PC-3 (cell line): ENCODE measurements at regions not wholly inside any gene's neighbourhood (a gene's known extent, or its start where the extent isn't known, plus 50 kb on each side); places are given as distances from the start of the nearest gene placed in this dataset.

ENCODE experiments used
- ATAC-seq: fragments of 200-7000 bp; cut with Tn5 transposase; 2 replicates; pipeline ENCODE4 v1.9.1; 2020; ENCODE audit warnings: mild to moderate bottlenecking, moderate library complexity
- BruUV-seq: library from RNA; stranded (reverse); fragments of 400-500 nt; replicated peaks from 2 replicates; lab custom pipeline; 2021; lab: Mats Ljungman, UMichigan
- CTCF ChIA-PET: fragments of 300-600 bp; sonication (Branson Sonifier 250); formaldehyde crosslinking; loops from one replicate; lab custom pipeline; 2022; ENCODE audit warnings: antibody characterized with exemption; lab: Charles Lee
- POLR2A ChIA-PET: fragments of 300-600 bp; sonication (Branson Sonifier 250); formaldehyde crosslinking; loops from one replicate; lab custom pipeline; 2022; ENCODE audit warnings: antibody characterized with exemption; ENCODE audit not compliant: unreplicated experiment; lab: Charles Lee
- DNase-seq: peaks from one replicate; pipeline ENCODE4 v3.0.0-alpha.2; 2015
- H2AFZ ChIP-seq: fragments of 300-600 bp; sonication (generic); 2 replicates; pipeline ENCODE4 v1.6.0; 2016; ENCODE audit warnings: antibody characterized with exemption, low read length
- H3F3A ChIP-seq: fragments of 300-600 bp; sonication (generic); one replicate; pipeline ENCODE4 v1.6.0; 2017; ENCODE audit warnings: antibody characterized with exemption, low read length, control low read depth, mild to moderate bottlenecking; ENCODE audit not compliant: unreplicated experiment
- H3K27ac ChIP-seq: fragments of 300-600 bp; sonication (generic); 2 replicates; pipeline ENCODE4 v1.5.1; 2016; ENCODE audit warnings: mild to moderate bottlenecking, low read length
- H3K27me3 ChIP-seq: fragments of 300-600 bp; sonication (generic); 2 replicates; pipeline ENCODE4 v1.6.1; 2016; ENCODE audit warnings: low read length, mixed read lengths
- H3K36me3 ChIP-seq: fragments of 300-600 bp; sonication (generic); 2 replicates; pipeline ENCODE4 v1.6.1; 2016; ENCODE audit warnings: low read depth, mixed run types, low read length, mixed read lengths
- H3K4me1 ChIP-seq: fragments of 300-600 bp; sonication (generic); 2 replicates; pipeline ENCODE4 v1.5.1; 2016; ENCODE audit warnings: low read length; ENCODE audit not compliant: insufficient read depth
- H3K4me2 ChIP-seq: fragments of 300-600 bp; sonication (generic); 2 replicates; pipeline ENCODE4 v1.6.0; 2016; ENCODE audit warnings: low read length
- H3K4me3 ChIP-seq: fragments of 300-600 bp; sonication (generic); 2 replicates; pipeline ENCODE4 v1.5.1; 2016; ENCODE audit warnings: mild to moderate bottlenecking, low read length, mixed read lengths
- H3K79me2 ChIP-seq: fragments of 300-600 bp; sonication (generic); 2 replicates; pipeline ENCODE4 v1.6.1; 2017; ENCODE audit warnings: low read length, mixed read lengths
- H3K9ac ChIP-seq: fragments of 300-600 bp; sonication (generic); 2 replicates; pipeline ENCODE4 v1.6.0; 2016; ENCODE audit warnings: mild to moderate bottlenecking, low read length
- H3K9me2 ChIP-seq: fragments of 300-600 bp; sonication (generic); replicated peaks from 2 replicates; pipeline ENCODE4 v1.6.1; 2016; ENCODE audit warnings: mixed run types, low read length, mixed read lengths
- H3K9me3 ChIP-seq: fragments of 300-600 bp; sonication (generic); 2 replicates; pipeline ENCODE4 v1.6.1; 2016; ENCODE audit warnings: low read length, mixed read lengths
- H4K20me1 ChIP-seq: fragments of 300-600 bp; sonication (generic); 2 replicates; pipeline ENCODE4 v1.6.1; 2016; ENCODE audit warnings: low read length, mixed read lengths
- CTCF ChIP-seq: fragments of 300-600 bp; sonication (generic); conservative IDR thresholded peaks from 2 replicates; pipeline ENCODE4 v1.5.1; 2017; ENCODE audit warnings: antibody characterized with exemption, low read depth, mild to moderate bottlenecking, low read length
- EZH2 ChIP-seq: fragments of 300-600 bp; sonication (generic); IDR thresholded peaks from one replicate; pipeline ENCODE4 v1.6.1; 2017; ENCODE audit warnings: antibody characterized with exemption, mild to moderate bottlenecking, low read length; ENCODE audit not compliant: unreplicated experiment
- EZH2phosphoT487 ChIP-seq: fragments of 300-600 bp; sonication (generic); IDR thresholded peaks from 2 replicates; pipeline ENCODE4 v1.6.1; 2018; ENCODE audit warnings: mild to moderate bottlenecking, antibody characterized with exemption, low read length, borderline replicate concordance
- intact Hi-C: fragments of 100-400 bp; cut with micrococcal nuclease; formaldehyde crosslinking; loops from 2 replicates; pipeline ENCODE4 v1.9.0; 2023

- BruUV-seq = no TSS peak
- Histone ChIP-seq H3K36me3 (no peaks in the 10 kb centered on the region), H3K79me2 (no peaks in the 10 kb centered on the region), H3K4me2 (no peak overlapping the region), H3K27me3 (no peaks in the 10 kb centered on the region), H4K20me1 (no peaks in the 10 kb centered on the region), H2AFZ (no peak overlapping the region), H3K27ac (no peak overlapping the region), H3K9ac (no peak overlapping the region), H3F3A (no peaks in the 10 kb centered on the region), H3K4me1 (no peaks in the 10 kb centered on the region), H3K9me3 (no peaks in the 10 kb centered on the region), H3K9me2 (no peaks in the 10 kb centered on the region), H3K4me3 (no peak overlapping the region)
- ATAC-seq (no peak), DNase-seq (no peak)
- intact Hi-C loops = loop anchor here (10.0 kb wide), 1 partner anchor 247 kb away; no protein-coding TSS in a partner anchor
- ChIA-PET POLR2A (no interaction called here), CTCF (interaction anchor here (0.6 kb wide), 2 partner anchors 142 to 215 kb away, joined by 3 to 4 read pairs; no protein-coding TSS in a partner anchor)
- no peak for TF ChIP-seq CTCF
- TF ChIP-seq EZH2phosphoT487 = no peak
- no peak for TF ChIP-seq EZH2
Measured at GRCh38 chr2:238727585-238728329, 120.1 kb upstream of the TWIST2 start.

GRCh38 chr2:238728330-238729260, 119.3 kb upstream of the TWIST2 start:
- no peaks in the 10 kb centered on the region for H3K9me3 ChIP-seq
- no peaks in the 10 kb centered on the region for H3K79me2 ChIP-seq
- no peak overlapping the region for H3K27ac ChIP-seq
- no peaks in the 10 kb centered on the region for H3K36me3 ChIP-seq
- no peaks in the 10 kb centered on the region for H3K9me2 ChIP-seq
- H3K27me3 ChIP-seq = no peaks in the 10 kb centered on the region
- TF ChIP-seq EZH2phosphoT487 (no peak), EZH2 (no peak)
- ChIA-PET POLR2A (interaction anchor here (0.6 kb wide), 1 partner anchor 352 kb away, joined by 3 read pairs; no protein-coding TSS in a partner anchor), CTCF (interaction anchor here (0.6 kb wide), 1 partner anchor 215 kb away, joined by 4 read pairs; no protein-coding TSS in a partner anchor)
- H3K4me3 ChIP-seq = no peak overlapping the region
- BruUV-seq = no TSS peak
- H3K4me1 ChIP-seq = no peaks in the 10 kb centered on the region
- no peak overlapping the region for H2AFZ ChIP-seq
- ATAC-seq (no peak), DNase-seq (no peak)
- H3K4me2 ChIP-seq = no peak overlapping the region
- intact Hi-C loops = loop anchor here (10.0 kb wide), 1 partner anchor 246 kb away; no protein-coding TSS in a partner anchor
- no peaks in the 10 kb centered on the region for H4K20me1 ChIP-seq
- H3F3A ChIP-seq = no peaks in the 10 kb centered on the region
- no peak overlapping the region for H3K9ac ChIP-seq

- no peaks in the 10 kb centered on the region for H4K20me1 ChIP-seq
- no peaks in the 10 kb centered on the region for H3K4me1 ChIP-seq
- TF ChIP-seq EZH2 (no peak), CTCF (no peak), EZH2phosphoT487 (no peak)
- no peaks in the 10 kb centered on the region for H3K9me2 ChIP-seq
- ChIA-PET CTCF (no interaction called here), POLR2A (no interaction called here)
- H3K4me2 ChIP-seq = no peak overlapping the region
- intact Hi-C loops = loop anchor here (10.0 kb wide), 1 partner anchor 245 kb away; no protein-coding TSS in a partner anchor
- H3K9me3 ChIP-seq = no peaks in the 10 kb centered on the region
- no peak overlapping the region for H3K9ac ChIP-seq
- H3F3A ChIP-seq = no peaks in the 10 kb centered on the region
- no TSS peak for BruUV-seq
- ATAC-seq (no peak), DNase-seq (no peak)
- H3K4me3 ChIP-seq = no peak overlapping the region
- H3K27ac ChIP-seq = no peak overlapping the region
- no peaks in the 10 kb centered on the region for H3K27me3 ChIP-seq
- no peaks in the 10 kb centered on the region for H3K36me3 ChIP-seq
- no peak overlapping the region for H2AFZ ChIP-seq
- H3K79me2 ChIP-seq = no peaks in the 10 kb centered on the region
Measured at GRCh38 chr2:238729261-238729935, 118.5 kb upstream of the TWIST2 start.
